ENCODE measurements at regions not wholly inside any gene's neighbourhood (a gene's known extent, or its start where the extent isn't known, plus 50 kb on each side); places are given as distances from the start of the nearest gene placed in this dataset.

- TF ChIP-seq FOSL1 (IDR thresholded peaks at IDR 0.05; ENCODE audit: low read depth) (no peak), ZBTB33 (IDR thresholded peaks at IDR 0.05; ENCODE audit: extremely low read depth, insufficient replicate concordance, low read length) (no peak), CEBPB (IDR thresholded peaks at IDR 0.05; ENCODE audit: low read depth) (no peak), EZH2phosphoT487 (IDR thresholded peaks at IDR 0.05; ENCODE audit: borderline replicate concordance) (no peak), ZNF274 (IDR thresholded peaks at IDR 0.05; ENCODE audit: low read depth, low read length) (no peak), CTCF (IDR thresholded peaks at IDR 0.05 in 2 of 3, conservative IDR thresholded peaks at IDR 0.05 in 1 of 3; ENCODE audit: borderline replicate concordance in 1 of 3, insufficient read depth in 1 of 3, low read depth in 2 of 3, low read length in 2 of 3) (peak in 2 of 3 experiments; percentile 9 to 18; a peak in 3 of 6 replicates), SRF (IDR thresholded peaks at IDR 0.05; ENCODE audit: low read depth) (no peak), RAD21 (IDR thresholded peaks at IDR 0.05; ENCODE audit: low read depth) (peak; percentile 33; the same call in 1 of the 2 replicates)
- ChIA-PET RAD21 (ENCODE audit: low non-redundant PET in 1 of 2, low total read pairs in 2 of 2, uncharacterized antibody in 2 of 2, unreplicated experiment in 2 of 2) (no interaction called here), POLR2A (no interaction called here), CTCF (interaction anchor here (0.8 to 1.5 kb wide), 4 partner anchors 9 to 867 kb away, joined by 3 to 5 read pairs (median 3); no protein-coding TSS in a partner anchor)
- Histone ChIP-seq H3K27me3 (ENCODE audit: insufficient read depth, low read length) (no peaks in the 10 kb centered on the region), H4K20me1 (ENCODE audit: insufficient read depth) (no peaks in the 10 kb centered on the region), H3K36me3 (ENCODE audit: control insufficient read depth in 1 of 2, insufficient read depth in 2 of 2, low read length in 2 of 2) (no peaks in the 10 kb centered on the region), H3K79me2 (ENCODE audit: insufficient read depth, low read length) (no peaks in the 10 kb centered on the region), H3K9ac (ENCODE audit: low read length) (no peak overlapping the region), H3K4me1 (ENCODE audit: control insufficient read depth in 1 of 2, insufficient read depth in 2 of 2, low read length in 2 of 2) (no peaks in the 10 kb centered on the region), H2AFZ (ENCODE audit: low read depth, low read length, poor library complexity, severe bottlenecking) (peak overlapping the region; percentile 11), H3K9me2 (ENCODE audit: insufficient read depth) (no peaks in the 10 kb centered on the region), H3K9me3 (ENCODE audit: control insufficient read depth in 1 of 2, insufficient read depth in 1 of 2, low read depth in 1 of 2, low read length in 2 of 2) (no peaks in the 10 kb centered on the region), H3K4me3 (replicated peaks in 1 of 2; ENCODE audit: low read depth in 1 of 2, low read length in 2 of 2) (no peak overlapping the region), H3K27ac (ENCODE audit: low read depth, low read length) (no peak overlapping the region), H3K4me2 (ENCODE audit: low read length) (no peak overlapping the region)
- DNase-seq (ENCODE audit: low read depth, low spot score) (no peak), ATAC-seq (peak; percentile 62; the same call in 1 of the 2 replicates)
- no TSS peak for BruUV-seq (replicated peaks)
- intact Hi-C loops (cut with micrococcal nuclease): loop anchor here (10.0 kb wide), 1 partner anchor 397 kb away; no protein-coding TSS in a partner anchor
Measured at GRCh38 chr12:59407799-59408198, 188.0 kb upstream of the SLC16A7 start.
